HCEC 1CT (cell line): ENCODE measurements at regions not wholly inside any gene's neighbourhood (a gene's known extent, or its start where the extent isn't known, plus 50 kb on each side); places are given as distances from the start of the nearest gene placed in this dataset.

Experiments used
- DNase-seq: peaks from one replicate; pipeline ENCODE4 v3.0.0-alpha.2; 2017

- DNase-seq = no peak
These were observed 64.4 kb upstream of the HRH1 start for GRCh38 chr3:11089931-11090330.

- no peak for DNase-seq
These were observed 63.7 kb upstream of the HRH1 start for GRCh38 chr3:11090551-11090950.

- no peak for DNase-seq
These were observed 63.2 kb upstream of the HRH1 start for GRCh38 chr3:11091088-11091590.

GRCh38 chr3:11091791-11092190 lies 62.5 kb upstream of the HRH1 start:
- DNase-seq = no peak

- DNase-seq = no peak
These were observed 60.4 kb upstream of the HRH1 start for GRCh38 chr3:11093823-11094340.

GRCh38 chr3:11095932-11096265 lies 58.4 kb upstream of the HRH1 start:
- DNase-seq = peak; percentile 47

- peak; percentile 86 for DNase-seq
These were observed 57.8 kb upstream of the HRH1 start for GRCh38 chr3:11096266-11097139.

GRCh38 chr3:11099306-11099705 lies 55.0 kb upstream of the HRH1 start:
- no peak for DNase-seq
